GM13977 (cell line): ENCODE measurements at regions not wholly inside any gene's neighbourhood (a gene's known extent, or its start where the extent isn't known, plus 50 kb on each side); places are given as distances from the start of the nearest gene placed in this dataset.
A peak's percentile ranks its signal among the peaks of the same experiment; 100 is the strongest.

ENCODE experiments used
- DNase-seq: peaks from one replicate; pipeline ENCODE4 v3.0.0; 2012; ENCODE audit warnings: low spot score
- in situ Hi-C: fragments of 300-500 bp; cut with MboI; formaldehyde crosslinking; loops from one replicate; pipeline ENCODE4 v1.12.0; 2022; ENCODE audit warnings: low sequenced_read_pairs, low pct_unique_long_range_greater_than_20kb, mixed read lengths, inconsistent platforms; ENCODE audit not compliant: unreplicated experiment
- TF ChIP-seq, protein P1 (sequence below): IDR thresholded peaks from 2 replicates; pipeline ENCODE4 v1.5.1; 2012; ENCODE audit warnings: mild to moderate bottlenecking, control low read depth; ENCODE audit not compliant: insufficient read depth; ENCODE audit errors: extremely low read depth, missing control alignments

- no peak for DNase-seq
- in situ Hi-C loops, result no loop called here
- TF ChIP-seq, protein P1, sequence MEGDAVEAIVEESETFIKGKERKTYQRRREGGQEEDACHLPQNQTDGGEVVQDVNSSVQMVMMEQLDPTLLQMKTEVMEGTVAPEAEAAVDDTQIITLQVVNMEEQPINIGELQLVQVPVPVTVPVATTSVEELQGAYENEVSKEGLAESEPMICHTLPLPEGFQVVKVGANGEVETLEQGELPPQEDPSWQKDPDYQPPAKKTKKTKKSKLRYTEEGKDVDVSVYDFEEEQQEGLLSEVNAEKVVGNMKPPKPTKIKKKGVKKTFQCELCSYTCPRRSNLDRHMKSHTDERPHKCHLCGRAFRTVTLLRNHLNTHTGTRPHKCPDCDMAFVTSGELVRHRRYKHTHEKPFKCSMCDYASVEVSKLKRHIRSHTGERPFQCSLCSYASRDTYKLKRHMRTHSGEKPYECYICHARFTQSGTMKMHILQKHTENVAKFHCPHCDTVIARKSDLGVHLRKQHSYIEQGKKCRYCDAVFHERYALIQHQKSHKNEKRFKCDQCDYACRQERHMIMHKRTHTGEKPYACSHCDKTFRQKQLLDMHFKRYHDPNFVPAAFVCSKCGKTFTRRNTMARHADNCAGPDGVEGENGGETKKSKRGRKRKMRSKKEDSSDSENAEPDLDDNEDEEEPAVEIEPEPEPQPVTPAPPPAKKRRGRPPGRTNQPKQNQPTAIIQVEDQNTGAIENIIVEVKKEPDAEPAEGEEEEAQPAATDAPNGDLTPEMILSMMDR, result no peak
Measured at GRCh38 chr11:45366619-45367190, 80.6 kb upstream of the SYT13 start.

- TF ChIP-seq, protein P1, result no peak
- in situ Hi-C loops, result no loop called here
- DNase-seq, result no peak
Measured at GRCh38 chr11:45365961-45366618, 79.9 kb upstream of the SYT13 start.

- in situ Hi-C loops, result no loop called here
- TF ChIP-seq, protein P1, result no peak
- DNase-seq, result no peak
Measured at GRCh38 chr11:45362636-45363035, 76.5 kb upstream of the SYT13 start.

DNA sequence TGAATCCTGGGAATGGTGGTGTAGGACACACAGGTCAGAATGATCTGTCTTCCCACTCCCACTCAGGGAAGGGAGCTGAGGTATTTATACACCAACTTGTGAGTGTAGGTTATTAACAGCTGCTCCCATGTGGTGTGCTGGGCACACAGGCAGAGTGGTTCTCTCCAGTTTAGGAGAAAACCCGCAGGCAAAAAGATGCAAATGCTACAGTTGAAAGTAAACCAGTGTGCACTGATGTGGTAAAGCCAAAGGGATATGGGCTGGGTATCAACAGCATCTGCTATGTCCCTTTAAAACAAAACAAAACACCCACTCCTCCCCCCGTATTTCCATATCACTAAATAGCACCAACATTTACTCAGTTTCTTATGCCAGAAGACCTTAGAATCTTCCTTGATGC, 75.4 kb upstream of the SYT13 start:
- TF ChIP-seq, protein P1, result no peak
- in situ Hi-C loops, result no loop called here
- DNase-seq, result no peak

DNA sequence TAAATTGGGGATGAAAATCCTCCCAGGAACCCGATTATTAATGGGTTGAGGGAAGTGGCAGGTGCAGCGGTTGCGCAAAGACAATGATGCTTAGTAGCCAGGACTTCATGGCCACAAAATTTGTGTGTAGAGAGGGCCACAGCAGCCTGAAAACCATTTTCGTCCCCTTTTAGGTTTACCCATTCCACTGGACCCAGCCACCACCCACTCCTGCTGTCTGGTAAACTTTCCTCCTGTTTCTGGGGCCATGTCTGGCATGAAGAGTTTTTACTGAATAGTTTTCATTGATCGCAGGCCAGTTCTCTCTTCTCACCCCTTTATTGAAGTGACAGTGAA, 69.5 kb upstream of the SYT13 start:
- in situ Hi-C loops, result no loop called here

DNA sequence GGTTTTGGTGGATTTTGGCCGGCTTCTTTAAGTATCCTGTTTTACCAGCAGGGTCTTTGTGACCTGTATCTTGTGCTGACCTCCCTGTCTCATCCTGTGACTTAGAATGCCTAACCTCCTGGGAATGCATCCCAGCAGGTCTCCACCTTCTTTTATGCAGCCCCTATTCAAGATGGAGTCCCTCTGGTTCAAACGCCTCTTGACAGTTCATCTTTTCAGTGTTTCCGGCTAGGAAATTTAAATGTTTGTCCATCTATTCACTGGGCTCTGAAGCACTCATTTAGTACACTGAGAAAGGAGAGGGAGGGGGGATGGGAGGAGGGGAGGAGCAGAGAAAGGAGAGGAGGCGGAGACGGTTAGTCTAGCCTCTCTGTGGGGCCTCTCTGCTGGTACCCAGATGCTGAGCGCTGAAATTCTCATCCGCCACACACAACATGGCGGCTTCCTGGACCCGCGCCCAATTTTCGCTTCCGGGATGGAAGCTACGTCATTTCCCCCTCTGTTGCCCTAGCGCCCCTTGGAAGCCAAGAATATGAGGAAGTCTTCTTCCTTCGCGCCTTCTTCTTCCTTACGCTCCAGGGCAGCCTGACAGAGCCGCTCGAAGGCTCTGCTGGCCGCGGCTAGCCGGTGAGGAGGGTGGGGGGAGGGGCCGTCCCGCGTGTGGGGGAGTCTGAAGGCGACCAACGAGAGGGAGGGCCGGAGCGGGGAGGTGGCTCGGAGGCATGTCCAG, 69.0 kb upstream of the SYT13 start:
- in situ Hi-C loops, result no loop called here
- TF ChIP-seq, protein P1, result no peak
- DNase-seq, result peak; percentile 67

More for the DNA sequence above, 69.5 kb upstream of the SYT13 start:
- DNase-seq, result no peak
- TF ChIP-seq, protein P1, result no peak
